ENCODE measurements at regions not wholly inside any gene's neighbourhood (a gene's known extent, or its start where the extent isn't known, plus 50 kb on each side); places are given as distances from the start of the nearest gene placed in this dataset.
"Not testable (repeated sequence)": the region's sequence is repeated elsewhere in the genome, so short reads cannot be mapped to it uniquely, and the experiment has no call there.

DNA sequence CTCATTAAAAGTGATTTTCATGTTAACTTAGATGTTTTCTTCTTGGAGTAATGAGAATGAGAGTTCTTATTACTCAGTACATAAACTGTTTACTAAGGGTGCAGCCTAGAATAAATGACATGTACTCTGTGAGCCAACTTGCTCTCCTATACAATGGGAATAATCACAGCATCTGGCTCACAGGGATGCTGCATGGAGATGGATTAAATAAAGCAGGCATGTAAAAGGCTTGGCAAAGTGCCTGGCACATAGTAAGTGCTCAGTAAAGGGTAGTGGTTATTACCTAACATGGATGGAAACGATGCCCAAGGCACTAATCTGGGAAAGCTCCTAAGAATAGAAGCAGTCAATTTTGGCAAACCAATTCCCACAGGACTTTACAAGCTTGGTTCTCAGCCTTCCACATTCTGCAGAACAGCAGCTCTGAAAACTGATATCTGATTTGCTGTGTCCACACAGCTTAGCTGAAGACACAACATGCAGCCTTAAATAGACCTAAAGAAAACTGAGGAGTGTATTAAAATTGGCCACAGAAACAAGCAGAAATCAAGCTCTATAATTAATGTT lies 176.1 kb downstream of the ABCC12 start:
- no peak overlapping the region for H3K4me3 ChIP-seq (ENCODE audit: low read depth, low read length)
- TF ChIP-seq, protein P1, sequence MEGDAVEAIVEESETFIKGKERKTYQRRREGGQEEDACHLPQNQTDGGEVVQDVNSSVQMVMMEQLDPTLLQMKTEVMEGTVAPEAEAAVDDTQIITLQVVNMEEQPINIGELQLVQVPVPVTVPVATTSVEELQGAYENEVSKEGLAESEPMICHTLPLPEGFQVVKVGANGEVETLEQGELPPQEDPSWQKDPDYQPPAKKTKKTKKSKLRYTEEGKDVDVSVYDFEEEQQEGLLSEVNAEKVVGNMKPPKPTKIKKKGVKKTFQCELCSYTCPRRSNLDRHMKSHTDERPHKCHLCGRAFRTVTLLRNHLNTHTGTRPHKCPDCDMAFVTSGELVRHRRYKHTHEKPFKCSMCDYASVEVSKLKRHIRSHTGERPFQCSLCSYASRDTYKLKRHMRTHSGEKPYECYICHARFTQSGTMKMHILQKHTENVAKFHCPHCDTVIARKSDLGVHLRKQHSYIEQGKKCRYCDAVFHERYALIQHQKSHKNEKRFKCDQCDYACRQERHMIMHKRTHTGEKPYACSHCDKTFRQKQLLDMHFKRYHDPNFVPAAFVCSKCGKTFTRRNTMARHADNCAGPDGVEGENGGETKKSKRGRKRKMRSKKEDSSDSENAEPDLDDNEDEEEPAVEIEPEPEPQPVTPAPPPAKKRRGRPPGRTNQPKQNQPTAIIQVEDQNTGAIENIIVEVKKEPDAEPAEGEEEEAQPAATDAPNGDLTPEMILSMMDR (IDR thresholded peaks at IDR 0.05; ENCODE audit: low read depth, low read length), result no peak
- in situ Hi-C loops (cut with HindIII; ENCODE audit: low sequenced_read_pairs), result no loop called here

GRCh38 chr16:47979164-47979520 lies 176.7 kb downstream of the ABCC12 start:
- DNase-seq (ENCODE audit: low read depth, low spot score), result no peak
- TF ChIP-seq, protein P1 (IDR thresholded peaks at IDR 0.05; ENCODE audit: low read depth, low read length), result no peak
- in situ Hi-C loops (cut with HindIII; ENCODE audit: low sequenced_read_pairs), result no loop called here
- no peak overlapping the region for H3K4me3 ChIP-seq (ENCODE audit: low read depth, low read length)

More for the DNA sequence above, 176.1 kb downstream of the ABCC12 start:
- DNase-seq (ENCODE audit: low read depth, low spot score), result no peak

GRCh38 chr16:47978491-47979163 lies 177.2 kb downstream of the ABCC12 start:
- in situ Hi-C loops (cut with HindIII; ENCODE audit: low sequenced_read_pairs), result no loop called here
- DNase-seq (ENCODE audit: low read depth, low spot score), result no peak
- TF ChIP-seq, protein P1 (IDR thresholded peaks at IDR 0.05; ENCODE audit: low read depth, low read length), result no peak
- H3K4me3 ChIP-seq (ENCODE audit: low read depth, low read length), result no peak overlapping the region

DNA sequence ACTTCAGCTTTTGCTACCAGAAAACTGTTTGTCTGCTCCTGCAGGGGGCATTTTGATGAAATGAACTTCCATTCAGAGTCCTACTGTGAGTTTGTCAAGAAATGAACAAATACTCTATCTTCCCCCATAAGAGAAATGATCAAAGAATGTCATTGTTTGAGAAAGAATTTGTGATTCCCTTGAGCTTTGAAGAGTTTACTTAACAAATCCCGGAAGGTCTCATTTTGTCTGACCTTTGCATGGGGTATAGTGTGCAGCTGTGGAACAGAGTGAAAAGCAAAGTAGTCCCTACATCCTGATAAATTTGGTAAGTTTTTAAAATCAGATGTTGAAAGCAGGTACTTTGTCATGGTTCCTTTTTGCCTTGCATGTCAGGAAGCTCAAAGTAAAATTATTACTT lies 178.0 kb downstream of the ABCC12 start:
- DNase-seq (ENCODE audit: low read depth, low spot score), result no peak
- TF ChIP-seq, protein P1 (IDR thresholded peaks at IDR 0.05; ENCODE audit: low read depth, low read length), result no peak
- in situ Hi-C loops (cut with HindIII; ENCODE audit: low sequenced_read_pairs), result no loop called here
- no peak overlapping the region for H3K4me3 ChIP-seq (ENCODE audit: low read depth, low read length)

DNA sequence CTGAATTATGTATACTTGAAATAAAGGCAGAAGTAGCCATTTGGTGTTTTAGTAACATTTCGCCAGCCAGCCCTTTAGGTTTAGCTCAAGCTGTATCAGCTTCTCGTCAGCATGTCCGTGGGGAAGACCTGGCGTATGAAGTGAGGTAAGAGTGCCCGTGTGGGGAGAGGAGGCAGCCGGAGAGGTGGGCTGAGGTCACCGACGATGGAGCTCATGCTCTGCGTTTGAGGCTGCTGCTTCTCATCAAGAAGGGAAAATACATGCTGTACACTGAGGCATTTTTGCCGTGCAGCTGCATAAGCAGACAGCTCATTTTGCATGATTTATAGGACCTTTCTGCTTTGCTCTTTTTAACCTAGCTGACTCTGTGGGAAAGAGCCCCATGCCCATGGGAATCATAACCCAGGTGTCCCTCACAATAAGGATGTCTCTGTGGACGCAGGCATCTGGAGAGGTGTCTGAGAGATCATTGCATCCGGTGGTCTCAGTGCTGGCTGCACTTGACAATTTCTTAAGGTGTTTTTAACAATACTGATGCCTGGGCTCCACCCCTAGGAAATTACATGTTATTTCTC lies 179.1 kb downstream of the ABCC12 start:
- no peak for DNase-seq (ENCODE audit: low read depth, low spot score)
- TF ChIP-seq, protein P1 (IDR thresholded peaks at IDR 0.05; ENCODE audit: low read depth, low read length), result no peak
- H3K4me3 ChIP-seq (ENCODE audit: low read depth, low read length), result no peak overlapping the region
- in situ Hi-C loops (cut with HindIII; ENCODE audit: low sequenced_read_pairs), result no loop called here

GRCh38 chr16:47974971-47975370 lies 180.8 kb downstream of the ABCC12 start:
- H3K4me3 ChIP-seq (ENCODE audit: low read depth, low read length); in situ Hi-C loops (cut with HindIII; ENCODE audit: low sequenced_read_pairs); DNase-seq (ENCODE audit: low read depth, low spot score): not testable (repeated sequence)

DNA sequence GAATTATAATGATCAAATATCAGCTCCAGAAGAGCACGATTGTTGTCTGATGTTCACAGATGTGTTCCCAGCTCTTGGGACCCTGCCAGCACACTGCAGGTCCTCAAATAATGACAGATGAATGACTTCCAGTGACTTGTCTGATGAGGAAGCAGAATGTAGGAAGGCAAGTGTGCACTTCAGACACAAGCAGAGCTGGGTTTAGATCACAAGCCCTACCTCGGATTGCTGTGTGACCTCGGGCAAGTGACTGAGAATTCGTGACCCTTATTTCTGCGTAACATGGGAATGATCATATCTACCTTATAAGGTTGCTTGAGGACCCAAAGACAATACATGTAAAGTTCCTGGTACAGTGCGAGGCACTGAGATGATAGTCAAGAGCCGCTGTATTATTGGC lies 182.2 kb downstream of the ABCC12 start:
- in situ Hi-C loops (cut with HindIII; ENCODE audit: low sequenced_read_pairs), result no loop called here
- TF ChIP-seq, protein P1 (IDR thresholded peaks at IDR 0.05; ENCODE audit: low read depth, low read length), result no peak
- no peak for DNase-seq (ENCODE audit: low read depth, low spot score)
- no peak overlapping the region for H3K4me3 ChIP-seq (ENCODE audit: low read depth, low read length)

Data from astrocyte of the spinal cord (primary cell).